Neural cell (in vitro differentiated cells): ENCODE measurements at regions not wholly inside any gene's neighbourhood (a gene's known extent, or its start where the extent isn't known, plus 50 kb on each side); places are given as distances from the start of the nearest gene placed in this dataset.

Source experiments
- H2AFZ ChIP-seq: fragments of 200-600, 300-800 bp; sonication (generic), shearing (Covaris generic); 2 replicates; pipeline ENCODE4 v1.6.0; 2014; ENCODE audit warnings: low read depth, mild to moderate bottlenecking, antibody characterized with exemption, low read length, moderate library complexity
- H3F3A ChIP-seq: fragments of 200-600 bp; shearing (Covaris generic); 2 replicates; pipeline ENCODE4 v1.6.1; 2016; ENCODE audit warnings: mild to moderate bottlenecking, moderate library complexity, mixed read lengths, antibody characterized with exemption, low read length; ENCODE audit not compliant: insufficient read depth, poor library complexity, severe bottlenecking
- H3K27ac ChIP-seq: fragments of 200-600, 300-800 bp; sonication (generic), shearing (Covaris generic); 2 replicates; pipeline ENCODE4 v1.5.1; 2014; ENCODE audit warnings: mild to moderate bottlenecking, low read length, moderate library complexity
- H3K27me3 ChIP-seq: fragments of 300-800, 200-600 bp; sonication (generic), shearing (Covaris generic); 2 replicates; pipeline ENCODE4 v1.6.0; 2014; ENCODE audit warnings: mild to moderate bottlenecking, low read depth, low read length, moderate library complexity; ENCODE audit not compliant: insufficient read depth
- H3K36me3 ChIP-seq: fragments of 300-800, 200-600 bp; sonication (generic), shearing (Covaris generic); 2 replicates; pipeline ENCODE4 v1.5.1; 2014; ENCODE audit warnings: mild to moderate bottlenecking, antibody characterized with exemption, low read length, moderate library complexity; ENCODE audit not compliant: insufficient read depth
- H3K4me2 ChIP-seq: fragments of 300-800, 200-600 bp; sonication (generic), shearing (Covaris generic); 2 replicates; pipeline ENCODE4 v1.6.0; 2014; ENCODE audit warnings: mild to moderate bottlenecking, low read length
- H3K4me3 ChIP-seq: fragments of 300-800, 200-600 bp; sonication (generic), shearing (Covaris generic); 2 replicates; pipeline ENCODE4 v1.5.1; 2014; ENCODE audit warnings: mild to moderate bottlenecking, low read length, moderate library complexity
- H3K79me2 ChIP-seq: fragments of 200-600 bp; shearing (Covaris generic); replicated peaks from 2 replicates; pipeline ENCODE4 v1.6.0; 2014; ENCODE audit warnings: mild to moderate bottlenecking, low read length, moderate library complexity; ENCODE audit not compliant: insufficient read depth
- H3K9ac ChIP-seq: fragments of 300-800, 200-600 bp; sonication (generic), shearing (Covaris generic); 2 replicates; pipeline ENCODE4 v1.6.1; 2016; ENCODE audit warnings: mild to moderate bottlenecking, low read length, mixed read lengths
- H3K9me2 ChIP-seq: fragments of 200-600 bp; shearing (Covaris generic); 2 replicates; pipeline ENCODE4 v1.6.1; 2016; ENCODE audit warnings: mild to moderate bottlenecking, low read length, mixed read lengths; ENCODE audit not compliant: insufficient read depth
- H3K9me3 ChIP-seq: fragments of 200-600, 300-800 bp; sonication (generic), shearing (Covaris generic); 2 replicates; pipeline ENCODE4 v1.6.1; 2016; ENCODE audit warnings: mild to moderate bottlenecking, mixed run types, low read length, moderate library complexity, mixed read lengths
- H4K20me1 ChIP-seq: fragments of 200-600 bp; shearing (Covaris generic); 2 replicates; pipeline ENCODE4 v1.6.1; 2016; ENCODE audit warnings: mild to moderate bottlenecking, mixed run types; ENCODE audit not compliant: insufficient read depth
- CTCF ChIP-seq: fragments of 450-650 bp; IDR thresholded peaks from 2 replicates; pipeline ENCODE4 v1.5.1; 2014; ENCODE audit warnings: antibody characterized with exemption, mild to moderate bottlenecking, moderate library complexity; ENCODE audit not compliant: poor library complexity, severe bottlenecking
- EP300 ChIP-seq: fragments of 450-650 bp; conservative IDR thresholded peaks from 2 replicates; pipeline ENCODE4 v1.6.1; 2014; ENCODE audit warnings: antibody characterized with exemption, mild to moderate bottlenecking, moderate library complexity; ENCODE audit not compliant: poor library complexity, severe bottlenecking
- EZH2 ChIP-seq: fragments of 200-600, 300-800 bp; shearing (Covaris generic), sonication (generic); IDR thresholded peaks from 2 replicates; pipeline ENCODE4 v1.6.1; 2014; ENCODE audit warnings: antibody characterized with exemption, low read length, borderline replicate concordance, mild to moderate bottlenecking; ENCODE audit not compliant: insufficient read depth, poor library complexity, severe bottlenecking
- MXI1 ChIP-seq: fragments of 450-650 bp; conservative IDR thresholded peaks from 2 replicates; pipeline ENCODE4 v1.6.1; 2014; ENCODE audit warnings: antibody characterized with exemption, mild to moderate bottlenecking; ENCODE audit not compliant: poor library complexity, severe bottlenecking
- POLR2AphosphoS5 ChIP-seq: IDR thresholded peaks from 2 replicates; pipeline ENCODE4 v1.6.1; 2012
- RAD21 ChIP-seq: fragments of 450-650 bp; conservative IDR thresholded peaks from 2 replicates; pipeline ENCODE4 v1.6.1; 2014; ENCODE audit warnings: antibody characterized with exemption, mild to moderate bottlenecking, moderate library complexity
- REST ChIP-seq: IDR thresholded peaks from 2 replicates; pipeline ENCODE4 v1.6.1; 2012; ENCODE audit warnings: borderline replicate concordance
- SMC3 ChIP-seq: fragments of 450-650 bp; conservative IDR thresholded peaks from 2 replicates; pipeline ENCODE4 v1.6.1; 2014; ENCODE audit warnings: antibody characterized with exemption, mild to moderate bottlenecking, moderate library complexity; ENCODE audit not compliant: poor library complexity

GRCh38 chr3:78165876-78166275 lies 1126.0 kb downstream of the ROBO2 start:
- no peaks in the 10 kb centered on the region for H3K27me3 ChIP-seq
- H3K36me3 ChIP-seq, result no peaks in the 10 kb centered on the region
- no peak overlapping the region for H3K4me3 ChIP-seq
- no peak overlapping the region for H2AFZ ChIP-seq
- no peaks in the 10 kb centered on the region for H4K20me1 ChIP-seq
- no peaks in the 10 kb centered on the region for H3K9me2 ChIP-seq
- H3K27ac ChIP-seq, result no peak overlapping the region
- no peak overlapping the region for H3K9ac ChIP-seq
- H3F3A ChIP-seq, result no peaks in the 10 kb centered on the region
- TF ChIP-seq RAD21 (peak; percentile 33), CTCF (no peak)
- no peaks in the 10 kb centered on the region for H3K9me3 ChIP-seq
- no peaks in the 10 kb centered on the region for H3K79me2 ChIP-seq
- H3K4me2 ChIP-seq, result no peak overlapping the region

- Histone ChIP-seq H3K79me2 (no peaks in the 10 kb centered on the region), H3K4me2 (no peak overlapping the region), H3K36me3 (no peaks in the 10 kb centered on the region), H3F3A (peaks cover 5% of the 10 kb centered on the region), H3K4me3 (no peak overlapping the region), H3K9me2 (no peaks in the 10 kb centered on the region), H4K20me1 (no peaks in the 10 kb centered on the region), H3K27me3 (no peaks in the 10 kb centered on the region), H3K9ac (no peak overlapping the region), H3K9me3 (no peaks in the 10 kb centered on the region), H2AFZ (no peak overlapping the region), H3K27ac (no peak overlapping the region)
- TF ChIP-seq EZH2, result no peak
- TF ChIP-seq EP300, result no peak
- no peak for TF ChIP-seq POLR2AphosphoS5
- no peak for TF ChIP-seq MXI1
Measured at GRCh38 chr3:78174821-78175220, 1134.9 kb downstream of the ROBO2 start.

GRCh38 chr3:78176869-78177268 lies 1137.0 kb downstream of the ROBO2 start:
- Histone ChIP-seq H4K20me1 (no peaks in the 10 kb centered on the region), H3K36me3 (no peaks in the 10 kb centered on the region), H3K4me3 (no peak overlapping the region), H3K27me3 (no peaks in the 10 kb centered on the region), H2AFZ (no peak overlapping the region), H3F3A (peaks cover 5% of the 10 kb centered on the region), H3K9me2 (no peaks in the 10 kb centered on the region), H3K4me2 (no peak overlapping the region), H3K9me3 (no peaks in the 10 kb centered on the region), H3K79me2 (no peaks in the 10 kb centered on the region), H3K27ac (no peak overlapping the region), H3K9ac (no peak overlapping the region)
- TF ChIP-seq POLR2AphosphoS5 (no peak), REST (no peak), SMC3 (no peak), MXI1 (no peak), EP300 (no peak), CTCF (no peak), EZH2 (no peak)
